ENCODE measurements at regions not wholly inside any gene's neighbourhood (a gene's known extent, or its start where the extent isn't known, plus 50 kb on each side); places are given as distances from the start of the nearest gene placed in this dataset.
"Not testable (repeated sequence)": the region's sequence is repeated elsewhere in the genome, so short reads cannot be mapped to it uniquely, and the experiment has no call there.

GRCh38 chr5:8729437-8729836, 816.4 kb downstream of the SEMA5A start:
- H3K27me3 Mint-ChIP-seq (ENCODE audit: low read depth, poor library complexity), result peaks cover 2% of the 10 kb centered on the region
- H3K4me1 Mint-ChIP-seq, result no peaks in the 10 kb centered on the region
- H3K4me3 Mint-ChIP-seq, result no peak overlapping the region
- no peaks in the 10 kb centered on the region for H3K36me3 Mint-ChIP-seq (ENCODE audit: low read depth)
- no peak for DNase-seq
- H3K27ac Mint-ChIP-seq, result no peak overlapping the region
- H3K9me3 Mint-ChIP-seq, result peaks cover 20% of the 10 kb centered on the region
- TF ChIP-seq CTCF (IDR thresholded peaks at IDR 0.05), result no peak

DNA sequence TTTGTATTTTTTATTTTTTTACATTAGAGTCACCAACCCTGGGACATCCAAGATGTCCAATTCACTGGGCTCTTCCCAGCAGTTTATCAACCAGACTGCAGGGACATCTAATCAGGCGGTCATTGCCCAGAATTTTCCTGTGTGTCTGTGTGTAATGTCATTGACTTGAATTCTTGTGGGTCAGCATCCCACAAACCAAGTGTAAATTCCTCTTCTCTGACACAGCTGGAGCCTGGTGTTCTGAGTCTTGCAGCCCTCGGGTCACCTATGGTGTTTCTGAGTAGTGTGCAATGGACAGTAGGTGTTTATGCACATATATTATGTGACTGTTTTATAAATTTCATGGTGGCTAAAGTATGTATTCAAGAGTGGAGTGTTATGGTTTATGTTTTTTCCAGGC, 815.7 kb downstream of the SEMA5A start:
- Mint-ChIP-seq H3K4me3 (no peak overlapping the region), H3K36me3 (ENCODE audit: low read depth) (no peaks in the 10 kb centered on the region), H3K4me1 (no peaks in the 10 kb centered on the region), H3K27ac (no peak overlapping the region), H3K27me3 (ENCODE audit: low read depth, poor library complexity) (peaks cover 2% of the 10 kb centered on the region), H3K9me3 (peaks cover 20% of the 10 kb centered on the region)
- no peak for TF ChIP-seq CTCF (IDR thresholded peaks at IDR 0.05)
- DNase-seq, result no peak

- not testable (repeated sequence) for H3K27ac Mint-ChIP-seq; H3K4me1 Mint-ChIP-seq; H3K4me3 Mint-ChIP-seq; H3K36me3 Mint-ChIP-seq (ENCODE audit: low read depth); DNase-seq; H3K27me3 Mint-ChIP-seq (ENCODE audit: low read depth, poor library complexity)
- peaks cover 20% of the 10 kb centered on the region for H3K9me3 Mint-ChIP-seq
Measured at GRCh38 chr5:8731110-8731509, 814.8 kb downstream of the SEMA5A start.

GRCh38 chr5:8740595-8740994, 805.3 kb downstream of the SEMA5A start:
- no peak for TF ChIP-seq CTCF (IDR thresholded peaks at IDR 0.05)
- Mint-ChIP-seq H3K4me1 (no peaks in the 10 kb centered on the region), H3K36me3 (ENCODE audit: low read depth) (no peaks in the 10 kb centered on the region), H3K4me3 (no peak overlapping the region), H3K27me3 (ENCODE audit: low read depth, poor library complexity) (peaks cover 13% of the 10 kb centered on the region), H3K27ac (no peak overlapping the region), H3K9me3 (peaks cover 10% of the 10 kb centered on the region)
- no peak for DNase-seq

- no peak overlapping the region for H3K27ac Mint-ChIP-seq
- H3K27me3 Mint-ChIP-seq (ENCODE audit: low read depth, poor library complexity), result no peaks in the 10 kb centered on the region
- TF ChIP-seq CTCF (IDR thresholded peaks at IDR 0.05), result no peak
- no peaks in the 10 kb centered on the region for H3K4me1 Mint-ChIP-seq
- no peaks in the 10 kb centered on the region for H3K36me3 Mint-ChIP-seq (ENCODE audit: low read depth)
- DNase-seq, result no peak
- no peak overlapping the region for H3K4me3 Mint-ChIP-seq
- peaks cover 4% of the 10 kb centered on the region for H3K9me3 Mint-ChIP-seq
Measured at GRCh38 chr5:8749556-8749955, 796.3 kb downstream of the SEMA5A start.

DNA sequence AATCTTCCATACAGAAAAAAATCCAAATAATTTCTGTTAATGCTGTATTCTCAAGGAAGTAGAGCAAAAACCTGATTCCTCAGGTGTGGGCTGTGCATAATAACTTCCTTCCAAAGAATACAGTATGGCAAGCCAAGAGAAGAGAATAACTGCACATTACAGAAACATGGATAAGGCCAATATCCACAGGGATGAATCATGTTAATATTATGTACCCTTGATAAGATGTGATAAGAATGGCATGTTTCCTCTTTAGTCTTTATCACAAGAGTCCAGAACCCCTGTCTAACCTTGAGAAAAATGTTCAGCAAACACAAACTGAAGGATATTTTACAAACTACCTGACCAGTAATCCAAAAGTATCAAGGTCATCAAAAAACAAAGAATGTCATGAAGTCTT, 795.8 kb downstream of the SEMA5A start:
- Mint-ChIP-seq H3K4me3 (no peak overlapping the region), H3K36me3 (ENCODE audit: low read depth) (no peaks in the 10 kb centered on the region)

More for the DNA sequence above, 795.8 kb downstream of the SEMA5A start:
- DNase-seq, result no peak
- Mint-ChIP-seq H3K27me3 (ENCODE audit: low read depth, poor library complexity) (no peaks in the 10 kb centered on the region), H3K9me3 (peaks cover 2% of the 10 kb centered on the region), H3K4me1 (no peaks in the 10 kb centered on the region), H3K27ac (no peak overlapping the region)
- no peak for TF ChIP-seq CTCF (IDR thresholded peaks at IDR 0.05)
